Panc1 (cell line): ENCODE measurements at regions not wholly inside any gene's neighbourhood (a gene's known extent, or its start where the extent isn't known, plus 50 kb on each side); places are given as distances from the start of the nearest gene placed in this dataset.

ENCODE experiments used
- ATAC-seq: fragments of 200-7000 bp; cut with Tn5 transposase; 2 replicates; pipeline ENCODE4 v1.9.1; 2020; ENCODE audit warnings: mild to moderate bottlenecking, moderate library complexity
- BruUV-seq: library from RNA; stranded (reverse); fragments of 400-500 nt; replicated peaks from 2 replicates; lab custom pipeline; 2021; lab: Mats Ljungman, UMichigan
- CTCF ChIA-PET: fragments of 300-600 bp; sonication (Branson Sonifier 250); formaldehyde crosslinking; loops from one replicate; lab custom pipeline; 2022; ENCODE audit warnings: antibody characterized with exemption; lab: Charles Lee
- POLR2A ChIA-PET: fragments of 300-600 bp; sonication (Branson Sonifier 250); formaldehyde crosslinking; loops from one replicate; lab custom pipeline; 2022; ENCODE audit warnings: antibody characterized with exemption; lab: Charles Lee
- DNase-seq: peaks from one replicate; pipeline ENCODE4 v3.0.0-alpha.2; 2010; ENCODE audit warnings: low read depth, low spot score
- H3K27ac ChIP-seq: 2 replicates; pipeline ENCODE4 v1.5.1; 2011; ENCODE audit warnings: mild to moderate bottlenecking, low read length, inconsistent platforms
- H3K27me3 ChIP-seq: fragments of 200-500 bp; sonication (Bioruptor generic); 2 replicates; pipeline ENCODE4 v1.6.0; 2014; ENCODE audit warnings: low read length, inconsistent platforms; ENCODE audit not compliant: control insufficient read depth, insufficient read depth
- H3K36me3 ChIP-seq: fragments of 200-500 bp; sonication (Bioruptor generic); 2 replicates; pipeline ENCODE4 v1.5.1; 2014; ENCODE audit warnings: inconsistent platforms, mild to moderate bottlenecking, low read length, moderate library complexity; ENCODE audit not compliant: control insufficient read depth, insufficient read depth
- H3K4me1 ChIP-seq: 2 replicates; pipeline ENCODE4 v1.5.1; 2011; ENCODE audit warnings: inconsistent platforms, mild to moderate bottlenecking, low read length, moderate library complexity; ENCODE audit not compliant: control insufficient read depth, insufficient read depth
- H3K4me3 ChIP-seq, 2 experiments: 2 replicates each; pipeline ENCODE4 v1.5.1; 2011 to 2012; ENCODE audit warnings: low read depth in 2 of 2, low read length in 2 of 2, mild to moderate bottlenecking in 2 of 2, inconsistent platforms in 1 of 2, moderate library complexity in 1 of 2
- H3K9me3 ChIP-seq: fragments of 200-500 bp; sonication (Bioruptor generic); 2 replicates; pipeline ENCODE4 v1.5.1; 2014; ENCODE audit warnings: low read depth, mild to moderate bottlenecking, inconsistent platforms, low read length, moderate library complexity; ENCODE audit not compliant: control insufficient read depth, insufficient read depth
- POLR2AphosphoS5 ChIP-seq: IDR thresholded peaks from 2 replicates; pipeline ENCODE4 v1.6.1; 2012; ENCODE audit warnings: mild to moderate bottlenecking, low read depth, low read length, moderate library complexity
- SIN3A ChIP-seq: IDR thresholded peaks from 2 replicates; pipeline ENCODE4 v1.6.1; 2012; ENCODE audit warnings: low read depth, mild to moderate bottlenecking, low read length, moderate library complexity, borderline replicate concordance; ENCODE audit not compliant: insufficient read depth
- TCF7L2 ChIP-seq: IDR thresholded peaks from 2 replicates; pipeline ENCODE4 v1.6.1; 2011; ENCODE audit warnings: mild to moderate bottlenecking, low read depth, low read length, inconsistent platforms
- in situ Hi-C: cut with HindIII; loops from 2 replicates; pipeline ENCODE4 v1.10.0; 2016; ENCODE audit warnings: low sequenced_read_pairs, low pct_unique_long_range_greater_than_20kb
- intact Hi-C: fragments of 100-400 bp; cut with micrococcal nuclease; formaldehyde crosslinking; loops from one replicate; pipeline ENCODE4 v1.10.0; 2022; ENCODE audit not compliant: unreplicated experiment
- TF ChIP-seq, protein P1 (sequence below): fragments of 450-650 bp; IDR thresholded peaks from 2 replicates; pipeline ENCODE4 v1.5.1; 2017; ENCODE audit warnings: mild to moderate bottlenecking
- TF ChIP-seq, protein P2 (sequence below), 2 experiments: IDR thresholded peaks; 2 replicates each; pipeline ENCODE4 v1.6.1; 2011 to 2012; ENCODE audit warnings: low read depth in 2 of 2, control low read depth in 1 of 2, low read length in 1 of 2, mild to moderate bottlenecking in 1 of 2, moderate library complexity in 1 of 2; ENCODE audit not compliant: insufficient read depth in 1 of 2

DNA sequence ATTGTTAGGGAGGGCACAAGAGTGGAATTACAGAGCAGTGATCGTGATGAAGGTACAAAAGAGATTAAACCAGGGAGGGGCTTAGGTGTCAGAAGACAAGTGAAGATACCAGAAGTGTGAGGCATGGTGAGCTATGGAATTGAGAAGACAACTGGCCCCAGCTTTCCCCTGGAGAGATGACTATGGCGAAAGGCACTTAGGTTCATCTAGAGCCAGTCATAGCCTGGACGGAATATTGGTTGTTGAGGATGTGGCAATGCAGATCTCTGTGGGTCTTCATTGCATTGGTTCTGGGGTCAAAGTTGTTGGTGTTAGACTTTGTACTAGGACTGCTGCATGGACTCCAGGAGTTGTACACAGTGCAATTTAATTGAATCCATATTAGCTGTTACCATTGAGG lies 115.7 kb downstream of the FASLG start:
- Histone ChIP-seq H3K4me3 (no peak overlapping the region), H3K4me1 (no peaks in the 10 kb centered on the region), H3K9me3 (no peaks in the 10 kb centered on the region), H3K36me3 (no peaks in the 10 kb centered on the region), H3K27ac (no peak overlapping the region), H3K27me3 (peaks cover under 1% of the 10 kb centered on the region)
- intact Hi-C loops: no loop called here
- no peak for DNase-seq
- no peak for ATAC-seq
- ChIA-PET POLR2A (interaction anchor here (0.6 kb wide), 1 partner anchor 183 kb away, joined by 3 read pairs; no protein-coding TSS in a partner anchor), CTCF (no interaction called here)
- no TSS peak for BruUV-seq
- TF ChIP-seq, protein P1, sequence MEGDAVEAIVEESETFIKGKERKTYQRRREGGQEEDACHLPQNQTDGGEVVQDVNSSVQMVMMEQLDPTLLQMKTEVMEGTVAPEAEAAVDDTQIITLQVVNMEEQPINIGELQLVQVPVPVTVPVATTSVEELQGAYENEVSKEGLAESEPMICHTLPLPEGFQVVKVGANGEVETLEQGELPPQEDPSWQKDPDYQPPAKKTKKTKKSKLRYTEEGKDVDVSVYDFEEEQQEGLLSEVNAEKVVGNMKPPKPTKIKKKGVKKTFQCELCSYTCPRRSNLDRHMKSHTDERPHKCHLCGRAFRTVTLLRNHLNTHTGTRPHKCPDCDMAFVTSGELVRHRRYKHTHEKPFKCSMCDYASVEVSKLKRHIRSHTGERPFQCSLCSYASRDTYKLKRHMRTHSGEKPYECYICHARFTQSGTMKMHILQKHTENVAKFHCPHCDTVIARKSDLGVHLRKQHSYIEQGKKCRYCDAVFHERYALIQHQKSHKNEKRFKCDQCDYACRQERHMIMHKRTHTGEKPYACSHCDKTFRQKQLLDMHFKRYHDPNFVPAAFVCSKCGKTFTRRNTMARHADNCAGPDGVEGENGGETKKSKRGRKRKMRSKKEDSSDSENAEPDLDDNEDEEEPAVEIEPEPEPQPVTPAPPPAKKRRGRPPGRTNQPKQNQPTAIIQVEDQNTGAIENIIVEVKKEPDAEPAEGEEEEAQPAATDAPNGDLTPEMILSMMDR: no peak
- in situ Hi-C loops: no loop called here

DNA sequence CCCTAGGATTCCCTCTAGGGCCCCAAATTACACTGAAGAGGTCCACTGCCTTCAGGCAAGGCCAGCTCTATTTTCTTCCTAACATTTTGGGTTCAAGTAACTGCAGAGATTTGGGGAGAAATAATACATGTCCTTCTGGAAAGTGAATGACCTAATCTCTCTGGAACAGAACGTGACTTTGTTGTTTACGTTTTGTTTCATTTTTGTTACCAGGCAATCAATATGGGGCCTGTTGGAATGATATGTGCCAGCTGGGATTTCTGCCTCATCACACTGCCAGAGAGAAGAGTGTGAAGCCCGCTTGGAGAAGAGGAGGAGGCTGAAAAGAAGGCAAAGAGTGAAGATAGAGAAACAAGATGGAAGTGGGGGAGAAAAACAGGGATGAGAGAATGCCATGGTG lies 116.7 kb downstream of the FASLG start:
- ChIA-PET POLR2A (no interaction called here), CTCF (no interaction called here)
- Histone ChIP-seq H3K4me3 (no peak overlapping the region), H3K4me1 (no peaks in the 10 kb centered on the region), H3K27ac (no peak overlapping the region), H3K36me3 (no peaks in the 10 kb centered on the region), H3K9me3 (no peaks in the 10 kb centered on the region), H3K27me3 (peaks cover 2% of the 10 kb centered on the region)
- intact Hi-C loops: no loop called here
- ATAC-seq (no peak), DNase-seq (no peak)
- no TSS peak for BruUV-seq
- TF ChIP-seq, protein P2, sequence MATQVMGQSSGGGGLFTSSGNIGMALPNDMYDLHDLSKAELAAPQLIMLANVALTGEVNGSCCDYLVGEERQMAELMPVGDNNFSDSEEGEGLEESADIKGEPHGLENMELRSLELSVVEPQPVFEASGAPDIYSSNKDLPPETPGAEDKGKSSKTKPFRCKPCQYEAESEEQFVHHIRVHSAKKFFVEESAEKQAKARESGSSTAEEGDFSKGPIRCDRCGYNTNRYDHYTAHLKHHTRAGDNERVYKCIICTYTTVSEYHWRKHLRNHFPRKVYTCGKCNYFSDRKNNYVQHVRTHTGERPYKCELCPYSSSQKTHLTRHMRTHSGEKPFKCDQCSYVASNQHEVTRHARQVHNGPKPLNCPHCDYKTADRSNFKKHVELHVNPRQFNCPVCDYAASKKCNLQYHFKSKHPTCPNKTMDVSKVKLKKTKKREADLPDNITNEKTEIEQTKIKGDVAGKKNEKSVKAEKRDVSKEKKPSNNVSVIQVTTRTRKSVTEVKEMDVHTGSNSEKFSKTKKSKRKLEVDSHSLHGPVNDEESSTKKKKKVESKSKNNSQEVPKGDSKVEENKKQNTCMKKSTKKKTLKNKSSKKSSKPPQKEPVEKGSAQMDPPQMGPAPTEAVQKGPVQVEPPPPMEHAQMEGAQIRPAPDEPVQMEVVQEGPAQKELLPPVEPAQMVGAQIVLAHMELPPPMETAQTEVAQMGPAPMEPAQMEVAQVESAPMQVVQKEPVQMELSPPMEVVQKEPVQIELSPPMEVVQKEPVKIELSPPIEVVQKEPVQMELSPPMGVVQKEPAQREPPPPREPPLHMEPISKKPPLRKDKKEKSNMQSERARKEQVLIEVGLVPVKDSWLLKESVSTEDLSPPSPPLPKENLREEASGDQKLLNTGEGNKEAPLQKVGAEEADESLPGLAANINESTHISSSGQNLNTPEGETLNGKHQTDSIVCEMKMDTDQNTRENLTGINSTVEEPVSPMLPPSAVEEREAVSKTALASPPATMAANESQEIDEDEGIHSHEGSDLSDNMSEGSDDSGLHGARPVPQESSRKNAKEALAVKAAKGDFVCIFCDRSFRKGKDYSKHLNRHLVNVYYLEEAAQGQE (IDR thresholded peaks at IDR 0.05; ENCODE audit: insufficient read depth in 1 of 2, low read depth in 2 of 2, low read length in 1 of 2): no peak
- no peak for TF ChIP-seq SIN3A
- no peak for TF ChIP-seq POLR2AphosphoS5
- TF ChIP-seq, protein P1: no peak
- TF ChIP-seq TCF7L2: no peak
- in situ Hi-C loops: no loop called here

DNA sequence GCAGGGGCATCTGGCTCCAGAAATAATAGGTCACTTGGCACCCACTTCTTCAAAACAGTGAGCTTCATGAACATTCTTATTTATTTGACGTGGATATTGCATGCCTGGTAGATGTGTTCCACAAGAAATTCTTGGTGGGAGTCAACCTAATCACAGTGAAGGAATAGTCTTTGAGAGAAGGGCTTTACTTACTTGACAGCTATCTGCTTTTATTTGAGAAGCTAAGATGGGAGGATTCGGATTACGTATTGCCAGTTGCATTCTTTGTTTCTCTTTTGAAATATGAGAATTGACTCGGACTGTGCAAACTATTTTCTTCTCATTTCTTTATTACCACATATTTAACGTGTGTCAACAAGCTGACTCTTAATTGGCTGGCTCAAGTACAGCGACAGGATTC lies 117.2 kb downstream of the FASLG start:
- in situ Hi-C loops (no loop called here), intact Hi-C loops (no loop called here)
- no peak overlapping the region for H3K27ac ChIP-seq
- POLR2A ChIA-PET: no interaction called here
- H3K4me1 ChIP-seq: no peaks in the 10 kb centered on the region
- no peak overlapping the region for H3K4me3 ChIP-seq
- peaks cover 2% of the 10 kb centered on the region for H3K27me3 ChIP-seq
- H3K36me3 ChIP-seq: no peaks in the 10 kb centered on the region
- CTCF ChIA-PET: no interaction called here
- ATAC-seq: no peak
- no peak for DNase-seq
- BruUV-seq: no TSS peak
- TF ChIP-seq SIN3A: no peak
- TF ChIP-seq, protein P1: no peak
- no peak for TF ChIP-seq POLR2AphosphoS5
- no peak for TF ChIP-seq TCF7L2
- TF ChIP-seq, protein P2 (IDR thresholded peaks at IDR 0.05; ENCODE audit: insufficient read depth in 1 of 2, low read depth in 2 of 2, low read length in 1 of 2): no peak
- no peaks in the 10 kb centered on the region for H3K9me3 ChIP-seq
